SK-N-SH (cell line): ENCODE measurements at regions not wholly inside any gene's neighbourhood (a gene's known extent, or its start where the extent isn't known, plus 50 kb on each side); places are given as distances from the start of the nearest gene placed in this dataset.

Source experiments
- CTCF ChIA-PET: fragments of 300-600, 350-600 bp; formaldehyde crosslinking; extraction: SDS; loops from one replicate; lab custom pipeline; 2021; lab: Yijun Ruan, JAX
- POLR2A ChIA-PET: fragments of 350-600 bp; sonication (Branson Sonifier 250); formaldehyde crosslinking; extraction: SDS; loops from one replicate; lab custom pipeline; 2020; ENCODE audit warnings: antibody characterized with exemption, inconsistent platforms; lab: Yijun Ruan, JAX
- DNase-seq: peaks from one replicate; pipeline ENCODE4 v3.0.0; 2012
- H2AFZ ChIP-seq: fragments of 200-600 bp; sonication (generic); 2 replicates; pipeline ENCODE4 v1.8.1; 2016; ENCODE audit warnings: antibody characterized with exemption, mild to moderate bottlenecking, low read depth
- H3F3A ChIP-seq: fragments of 200-600 bp; sonication (generic); replicated peaks from 2 replicates; pipeline ENCODE3; 2016; ENCODE audit warnings: antibody characterized with exemption, mild to moderate bottlenecking; ENCODE audit not compliant: insufficient read depth
- H3K27ac ChIP-seq, 2 experiments: fragments of 200-500 bp in 1 of 2; fragments of 200-600 bp in 1 of 2; sonication (Bioruptor generic) in 1 of 2; sonication (generic), shearing (Covaris generic) in 1 of 2; 2 replicates each; pipeline versions ENCODE4 v1.5.1 to v1.6.1; 2014 to 2016; ENCODE audit warnings: low read depth in 2 of 2, inconsistent platforms in 1 of 2, low read length in 1 of 2, mild to moderate bottlenecking in 1 of 2, mixed read lengths in 1 of 2
- H3K27me3 ChIP-seq: fragments of 200-600 bp; sonication (generic), shearing (Covaris generic); 2 replicates; pipeline ENCODE4 v1.6.1; 2016; ENCODE audit warnings: mixed run types; ENCODE audit not compliant: insufficient read depth
- H3K36me3 ChIP-seq, 2 experiments: fragments of 200-500 bp in 1 of 2; fragments of 200-600 bp in 1 of 2; sonication (Bioruptor generic) in 1 of 2; sonication (generic) in 1 of 2; replicated peaks in 1 of 2; 2 replicates each; pipeline versions ENCODE3 to v1.5.1; 2014 to 2016; ENCODE audit warnings: low read length in 1 of 2, mild to moderate bottlenecking in 1 of 2; ENCODE audit not compliant: insufficient read depth in 2 of 2, control insufficient read depth in 1 of 2
- H3K4me1 ChIP-seq, 2 experiments: fragments of 200-500 bp in 1 of 2; fragments of 200-600 bp in 1 of 2; sonication (Bioruptor generic) in 1 of 2; sonication (generic), shearing (Covaris generic) in 1 of 2; 2 replicates each; pipeline versions ENCODE4 v1.5.1 to v1.6.1; 2014 to 2016; ENCODE audit warnings: low read depth in 1 of 2, low read length in 1 of 2, mixed run types in 1 of 2; ENCODE audit not compliant: insufficient read depth in 2 of 2, control insufficient read depth in 1 of 2
- H3K4me2 ChIP-seq: fragments of 200-600 bp; sonication (generic), shearing (Covaris generic); 2 replicates; pipeline ENCODE4 v1.6.1; 2017; ENCODE audit warnings: mixed run types
- H3K4me3 ChIP-seq, 2 experiments: fragments of 200-500 bp in 1 of 2; fragments of 200-600 bp in 1 of 2; sonication (Bioruptor generic) in 1 of 2; sonication (generic), shearing (Covaris generic) in 1 of 2; 2 replicates each; pipeline versions ENCODE4 v1.5.1 to v1.8.1; 2014 to 2016; ENCODE audit warnings: low read depth in 2 of 2, inconsistent platforms in 1 of 2, low read length in 1 of 2, mild to moderate bottlenecking in 1 of 2, mixed read lengths in 1 of 2, moderate library complexity in 1 of 2
- H3K79me2 ChIP-seq: fragments of 200-600 bp; sonication (generic); 2 replicates; pipeline ENCODE4 v1.8.1; 2017; ENCODE audit warnings: mild to moderate bottlenecking; ENCODE audit not compliant: insufficient read depth
- H3K9ac ChIP-seq: fragments of 200-600 bp; sonication (generic); 2 replicates; pipeline ENCODE4 v1.6.1; 2017; ENCODE audit warnings: mixed run types
- H3K9me2 ChIP-seq: fragments of 200-600 bp; sonication (generic); 2 replicates; pipeline ENCODE4 v1.6.1; 2017; ENCODE audit warnings: mixed run types
- H3K9me3 ChIP-seq: fragments of 200-600 bp; sonication (generic); 2 replicates; pipeline ENCODE4 v1.6.1; 2017; ENCODE audit warnings: mixed run types, mild to moderate bottlenecking, moderate library complexity
- H4K20me1 ChIP-seq: fragments of 200-600 bp; sonication (generic); 2 replicates; pipeline ENCODE4 v1.6.1; 2017; ENCODE audit warnings: mild to moderate bottlenecking, mixed run types; ENCODE audit not compliant: insufficient read depth
- CTCF ChIP-seq: fragments of 200-600 bp; sonication (generic); IDR thresholded peaks from 2 replicates; pipeline ENCODE4 v1.6.1; 2017; ENCODE audit warnings: antibody characterized with exemption, mild to moderate bottlenecking, moderate library complexity
- EP300 ChIP-seq, 2 experiments: IDR thresholded peaks; 2 replicates each; pipeline versions ENCODE4 v1.4.0 to v1.6.1; 2012; ENCODE audit warnings: borderline replicate concordance in 1 of 2, low read depth in 1 of 2, low read length in 1 of 2
- EZH2phosphoT487 ChIP-seq: fragments of 200-600 bp; sonication (generic); IDR thresholded peaks from 2 replicates; pipeline ENCODE4 v1.6.1; 2017; ENCODE audit warnings: low read depth, mixed run types, mild to moderate bottlenecking, antibody characterized with exemption, moderate library complexity, borderline replicate concordance
- MEF2A ChIP-seq: IDR thresholded peaks from 2 replicates; pipeline ENCODE4 v1.4.0; 2012; ENCODE audit warnings: low read depth, borderline replicate concordance
- NFIC ChIP-seq: IDR thresholded peaks from 2 replicates; pipeline ENCODE4 v1.4.0; 2012; ENCODE audit warnings: borderline replicate concordance
- PBX3 ChIP-seq: IDR thresholded peaks from 2 replicates; pipeline ENCODE4; 2012
- POLR2AphosphoS5 ChIP-seq: IDR thresholded peaks from 2 replicates; pipeline ENCODE4 v1.6.1; 2012; ENCODE audit warnings: low read depth, low read length
- RCOR1 ChIP-seq: fragments of 150-350 bp; IDR thresholded peaks from 2 replicates; pipeline ENCODE4 v1.6.1; 2017; ENCODE audit warnings: antibody characterized with exemption, low read length
- REST ChIP-seq: IDR thresholded peaks from 2 replicates; pipeline ENCODE4 v1.6.1; 2012; ENCODE audit warnings: mild to moderate bottlenecking, low read depth, low read length, moderate library complexity
- SIN3A ChIP-seq: IDR thresholded peaks from 2 replicates; pipeline ENCODE4 v1.6.1; 2012; ENCODE audit warnings: low read depth, mild to moderate bottlenecking, low read length, moderate library complexity, borderline replicate concordance
- SMC3 ChIP-seq: IDR thresholded peaks from 2 replicates; pipeline ENCODE4 v1.6.1; 2012; ENCODE audit warnings: low read depth, low read length, improper control_type of control experiment
- TAF1 ChIP-seq: IDR thresholded peaks from 2 replicates; pipeline ENCODE4 v1.6.1; 2012; ENCODE audit warnings: low read depth, mild to moderate bottlenecking, low read length, moderate library complexity, borderline replicate concordance
- TCF12 ChIP-seq: IDR thresholded peaks from 2 replicates; pipeline ENCODE4 v1.4.0; 2012
- TEAD4 ChIP-seq: IDR thresholded peaks from 2 replicates; pipeline ENCODE4 v1.4.0; 2012; ENCODE audit warnings: mild to moderate bottlenecking, borderline replicate concordance; ENCODE audit not compliant: insufficient read depth
- USF2 ChIP-seq: fragments of 150-350 bp; IDR thresholded peaks from 2 replicates; pipeline ENCODE4 v1.6.1; 2017; ENCODE audit warnings: antibody characterized with exemption, low read length, low read depth, borderline replicate concordance
- ZBTB33 ChIP-seq: IDR thresholded peaks from 2 replicates; pipeline ENCODE4 v1.4.0; 2012; ENCODE audit warnings: low read depth, borderline replicate concordance
- WGBS: methylation state at CpG from one replicate; pipeline ENCODE4 v1.1.6; 2017; ENCODE audit warnings: low lambda C conversion rate; 5-methylcytosine and 5-hydroxymethylcytosine counted together

GRCh38 chr7:70937424-70937823, 194.5 kb upstream of the GALNT17 start:
- Histone ChIP-seq H4K20me1 (no peaks in the 10 kb centered on the region), H3K9me3 (0 out of 2 replicates have a peak, but pooled peaks cover 5% of the 10 kb centered on the region), H3K4me1 (no peaks in the 10 kb centered on the region), H3K4me3 (no peak overlapping the region), H3K79me2 (no peaks in the 10 kb centered on the region)
- CTCF ChIA-PET = no interaction called here
- no peak for TF ChIP-seq SMC3
- no peak for TF ChIP-seq EZH2phosphoT487
- TF ChIP-seq REST = no peak
- TF ChIP-seq PBX3 = no peak
- TF ChIP-seq TCF12 = no peak
- no peak for TF ChIP-seq POLR2AphosphoS5
- TF ChIP-seq MEF2A = no peak
- TF ChIP-seq RCOR1 = no peak
- TF ChIP-seq SIN3A = no peak
- TF ChIP-seq NFIC = no peak
- TF ChIP-seq TAF1 = no peak
- TF ChIP-seq CTCF = no peak
- no peak for TF ChIP-seq TEAD4
- no peak for TF ChIP-seq USF2
- TF ChIP-seq EP300 (IDR thresholded peaks at IDR 0.05; ENCODE audit: borderline replicate concordance in 1 of 2, low read depth in 1 of 2, low read length in 1 of 2) = no peak
- TF ChIP-seq ZBTB33 = no peak
- TF ChIP-seq, all 33 proteins: peak for 0
- Histone ChIP-seq H3K36me3 (no peaks in the 10 kb centered on the region), H3K4me2 (no peak overlapping the region), H3K27me3 (no peaks in the 10 kb centered on the region), H3K27ac (no peak overlapping the region), H3K9ac (no peak overlapping the region), H3F3A (no peaks in the 10 kb centered on the region), H2AFZ (no peak overlapping the region), H3K9me2 (no peaks in the 10 kb centered on the region)
- 22% methylated on average over 2 of the region's 2 CpGs for WGBS
- POLR2A ChIA-PET = no interaction called here
- no peak for DNase-seq
